HG02981 (cell line): ENCODE measurements at regions not wholly inside any gene's neighbourhood (a gene's known extent, or its start where the extent isn't known, plus 50 kb on each side); places are given as distances from the start of the nearest gene placed in this dataset.

Experiments used
- ATAC-seq: cut with Tn5 transposase; IDR thresholded peaks from one replicate; pipeline ENCODE4 v1.9.1; 2021; ENCODE audit warnings: mild to moderate bottlenecking, moderate library complexity; ENCODE audit not compliant: unreplicated experiment

GRCh38 chr4:108342325-108342970 lies 173.7 kb upstream of the LEF1 start:
- no peak for ATAC-seq

- ATAC-seq = no peak
These were observed 169.2 kb upstream of the LEF1 start for GRCh38 chr4:108337923-108338322.

GRCh38 chr4:108336076-108336475 lies 167.3 kb upstream of the LEF1 start:
- no peak for ATAC-seq

GRCh38 chr4:108335081-108335480 lies 166.3 kb upstream of the LEF1 start:
- no peak for ATAC-seq

GRCh38 chr4:108334031-108334430 lies 165.3 kb upstream of the LEF1 start:
- no peak for ATAC-seq

- ATAC-seq = no peak
These were observed 164.7 kb upstream of the LEF1 start for GRCh38 chr4:108333353-108333942.

- ATAC-seq = no peak
These were observed 163.3 kb upstream of the LEF1 start for GRCh38 chr4:108331905-108332632.

- ATAC-seq = no peak
These were observed 159.6 kb upstream of the LEF1 start for GRCh38 chr4:108328383-108328732.

- ATAC-seq = no peak
These were observed 159.1 kb upstream of the LEF1 start for GRCh38 chr4:108327642-108328382.

GRCh38 chr4:108325561-108325960 lies 156.8 kb upstream of the LEF1 start:
- ATAC-seq = no peak

GRCh38 chr4:108324450-108324849 lies 155.7 kb upstream of the LEF1 start:
- no peak for ATAC-seq

- ATAC-seq = no peak
These were observed 153.8 kb upstream of the LEF1 start for GRCh38 chr4:108322497-108322896.

GRCh38 chr4:108320061-108320460 lies 151.3 kb upstream of the LEF1 start:
- no peak for ATAC-seq

GRCh38 chr4:108317377-108317776 lies 148.6 kb upstream of the LEF1 start:
- no peak for ATAC-seq

- ATAC-seq = no peak
These were observed 147.0 kb upstream of the LEF1 start for GRCh38 chr4:108315694-108316093.

GRCh38 chr4:108314900-108315589 lies 146.3 kb upstream of the LEF1 start:
- ATAC-seq = no peak

- ATAC-seq = no peak
These were observed 145.0 kb upstream of the LEF1 start for GRCh38 chr4:108313546-108314339.

GRCh38 chr4:108311313-108311712 lies 142.6 kb upstream of the LEF1 start:
- ATAC-seq = no peak

GRCh38 chr4:108303488-108304177 lies 134.9 kb upstream of the LEF1 start:
- no peak for ATAC-seq
